Caco-2 (cell line): ENCODE measurements at regions not wholly inside any gene's neighbourhood (a gene's known extent, or its start where the extent isn't known, plus 50 kb on each side); places are given as distances from the start of the nearest gene placed in this dataset.

Experiments used
- BruUV-seq: library from RNA; stranded (reverse); fragments of 400-500 nt; replicated peaks from 2 replicates; lab custom pipeline; 2021; lab: Mats Ljungman, UMichigan
- CTCF ChIA-PET: fragments of 300-600 bp; sonication (Branson Sonifier 250); formaldehyde crosslinking; loops from one replicate; lab custom pipeline; 2022; ENCODE audit warnings: antibody characterized with exemption; lab: Charles Lee
- POLR2A ChIA-PET: fragments of 300-600 bp; sonication (Branson Sonifier 250); formaldehyde crosslinking; loops from one replicate; lab custom pipeline; 2022; ENCODE audit warnings: antibody characterized with exemption; lab: Charles Lee
- DNase-seq, 2 experiments: peaks; one replicate each; pipeline versions ENCODE4 v3.0.0 to v3.0.0-alpha.2; 2020 to 2022
- H3K27me3 ChIP-seq: replicated peaks from 2 replicates; pipeline ENCODE4 v1.6.0; 2011; ENCODE audit warnings: low read length; ENCODE audit not compliant: control insufficient read depth, insufficient read depth
- H3K36me3 ChIP-seq: 2 replicates; pipeline ENCODE4 v1.5.1; 2011; ENCODE audit warnings: low read length; ENCODE audit not compliant: control insufficient read depth, insufficient read depth
- H3K4me1 ChIP-seq: fragments of 250-450 bp; sonication (Bioruptor Pico); 2 replicates; pipeline ENCODE4 v1.5.1; 2020; ENCODE audit warnings: mild to moderate bottlenecking
- H3K4me3 ChIP-seq: 2 replicates; pipeline ENCODE4 v1.5.1; 2011; ENCODE audit warnings: low read depth, mild to moderate bottlenecking, control low read depth, low read length
- H3K9me3 ChIP-seq: fragments of 250-450 bp; sonication (Bioruptor Pico); 2 replicates; pipeline ENCODE4 v1.5.1; 2020; ENCODE audit warnings: mild to moderate bottlenecking, moderate library complexity
- H3K27ac Mint-ChIP-seq: one replicate; pipeline ENCODE4 v1.8.0; 2022; ENCODE audit warnings: mixed read lengths; ENCODE audit not compliant: unreplicated experiment
- H3K27me3 Mint-ChIP-seq: one replicate; pipeline ENCODE4 v1.8.0; 2022; ENCODE audit warnings: mixed read lengths; ENCODE audit not compliant: insufficient read depth, unreplicated experiment
- H3K36me3 Mint-ChIP-seq: one replicate; pipeline ENCODE4 v1.8.0; 2022; ENCODE audit warnings: mild to moderate bottlenecking, mixed read lengths; ENCODE audit not compliant: insufficient read depth, unreplicated experiment
- H3K4me1 Mint-ChIP-seq: one replicate; pipeline ENCODE4 v1.8.0; 2022; ENCODE audit warnings: low read depth, mixed read lengths; ENCODE audit not compliant: unreplicated experiment
- H3K4me3 Mint-ChIP-seq: one replicate; pipeline ENCODE4 v1.8.0; 2022; ENCODE audit warnings: mild to moderate bottlenecking, moderate library complexity, mixed read lengths; ENCODE audit not compliant: unreplicated experiment
- H3K9me3 Mint-ChIP-seq: one replicate; pipeline ENCODE4 v1.8.0; 2022; ENCODE audit warnings: mixed read lengths; ENCODE audit not compliant: unreplicated experiment
- CTCF ChIP-seq, 2 experiments: fragments of 200-600 bp in 1 of 2; IDR thresholded peaks; 1 replicate in 1 of 2; 2 replicates in 1 of 2; pipeline versions ENCODE4 v1.5.1 to v1.8.0; 2011 to 2022; ENCODE audit warnings: antibody characterized with exemption in 1 of 2, control low read depth in 1 of 2, inconsistent platforms in 1 of 2, low read depth in 1 of 2, low read length in 1 of 2, mild to moderate bottlenecking in 1 of 2, moderate library complexity in 1 of 2; ENCODE audit not compliant: insufficient read depth in 1 of 2, severe bottlenecking in 1 of 2, unreplicated experiment in 1 of 2
- intact Hi-C: fragments of 100-400 bp; cut with micrococcal nuclease; formaldehyde crosslinking; loops from one replicate; pipeline ENCODE4 v1.10.0; 2022; ENCODE audit not compliant: unreplicated experiment

- Histone ChIP-seq H3K27me3 (no peaks in the 10 kb centered on the region), H3K4me1 (no peaks in the 10 kb centered on the region), H3K4me3 (no peak overlapping the region), H3K36me3 (no peaks in the 10 kb centered on the region), H3K9me3 (no peaks in the 10 kb centered on the region)
- ChIA-PET POLR2A (no interaction called here), CTCF (no interaction called here)
- intact Hi-C loops = no loop called here
- H3K36me3 Mint-ChIP-seq = no peaks in the 10 kb centered on the region
- TF ChIP-seq CTCF (IDR thresholded peaks at IDR 0.05; ENCODE audit: insufficient read depth in 1 of 2, low read depth in 1 of 2, low read length in 1 of 2, severe bottlenecking in 1 of 2, unreplicated experiment in 1 of 2) = no peak
- no peak overlapping the region for H3K27ac Mint-ChIP-seq
- H3K27me3 Mint-ChIP-seq = peaks cover 4% of the 10 kb centered on the region
- no peak overlapping the region for H3K4me3 Mint-ChIP-seq
- H3K9me3 Mint-ChIP-seq = no peaks in the 10 kb centered on the region
- no peak for DNase-seq
- BruUV-seq = no TSS peak
- H3K4me1 Mint-ChIP-seq = no peaks in the 10 kb centered on the region
These were observed 149.8 kb upstream of the ITGA4 start for GRCh38 chr2:181307203-181307991.

- H3K4me3 Mint-ChIP-seq = no peak overlapping the region
These were observed 148.2 kb upstream of the ITGA4 start for GRCh38 chr2:181308766-181309515.

More at GRCh38 chr2:181308766-181309515, 148.2 kb upstream of the ITGA4 start:
- Mint-ChIP-seq H3K27ac (no peak overlapping the region), H3K9me3 (no peaks in the 10 kb centered on the region), H3K36me3 (no peaks in the 10 kb centered on the region), H3K27me3 (peaks cover 4% of the 10 kb centered on the region), H3K4me1 (no peaks in the 10 kb centered on the region)
- DNase-seq = no peak
- H3K36me3 ChIP-seq = no peaks in the 10 kb centered on the region
- no TSS peak for BruUV-seq
- H3K4me3 ChIP-seq = no peak overlapping the region
- CTCF ChIA-PET = no interaction called here
- POLR2A ChIA-PET = no interaction called here
- no peak for TF ChIP-seq CTCF (IDR thresholded peaks at IDR 0.05; ENCODE audit: insufficient read depth in 1 of 2, low read depth in 1 of 2, low read length in 1 of 2, severe bottlenecking in 1 of 2, unreplicated experiment in 1 of 2)
- no peaks in the 10 kb centered on the region for H3K4me1 ChIP-seq
- H3K27me3 ChIP-seq = no peaks in the 10 kb centered on the region
- intact Hi-C loops = no loop called here
- H3K9me3 ChIP-seq = no peaks in the 10 kb centered on the region
